ENCODE measurements at regions not wholly inside any gene's neighbourhood (a gene's known extent, or its start where the extent isn't known, plus 50 kb on each side); places are given as distances from the start of the nearest gene placed in this dataset.

- Histone ChIP-seq H3K9me3 (no peaks in the 10 kb centered on the region), H3K4me3 (no peak overlapping the region), H3K4me1 (ENCODE audit: low read depth) (no peaks in the 10 kb centered on the region), H3K36me3 (ENCODE audit: low read depth) (no peaks in the 10 kb centered on the region)
- TF ChIP-seq, protein P1, sequence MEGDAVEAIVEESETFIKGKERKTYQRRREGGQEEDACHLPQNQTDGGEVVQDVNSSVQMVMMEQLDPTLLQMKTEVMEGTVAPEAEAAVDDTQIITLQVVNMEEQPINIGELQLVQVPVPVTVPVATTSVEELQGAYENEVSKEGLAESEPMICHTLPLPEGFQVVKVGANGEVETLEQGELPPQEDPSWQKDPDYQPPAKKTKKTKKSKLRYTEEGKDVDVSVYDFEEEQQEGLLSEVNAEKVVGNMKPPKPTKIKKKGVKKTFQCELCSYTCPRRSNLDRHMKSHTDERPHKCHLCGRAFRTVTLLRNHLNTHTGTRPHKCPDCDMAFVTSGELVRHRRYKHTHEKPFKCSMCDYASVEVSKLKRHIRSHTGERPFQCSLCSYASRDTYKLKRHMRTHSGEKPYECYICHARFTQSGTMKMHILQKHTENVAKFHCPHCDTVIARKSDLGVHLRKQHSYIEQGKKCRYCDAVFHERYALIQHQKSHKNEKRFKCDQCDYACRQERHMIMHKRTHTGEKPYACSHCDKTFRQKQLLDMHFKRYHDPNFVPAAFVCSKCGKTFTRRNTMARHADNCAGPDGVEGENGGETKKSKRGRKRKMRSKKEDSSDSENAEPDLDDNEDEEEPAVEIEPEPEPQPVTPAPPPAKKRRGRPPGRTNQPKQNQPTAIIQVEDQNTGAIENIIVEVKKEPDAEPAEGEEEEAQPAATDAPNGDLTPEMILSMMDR (IDR thresholded peaks at IDR 0.05) = no peak
- no peak for DNase-seq
- ATAC-seq = no peak
- intact Hi-C loops (cut with DNase I, micrococcal nuclease) = no loop called here
Measured at GRCh38 chr13:78404846-78405360, 198.4 kb downstream of the POU4F1 start.

GRCh38 chr13:78402708-78403400 lies 200.5 kb downstream of the POU4F1 start:
- Histone ChIP-seq H3K36me3 (ENCODE audit: low read depth) (no peaks in the 10 kb centered on the region), H3K9me3 (no peaks in the 10 kb centered on the region), H3K4me3 (no peak overlapping the region), H3K4me1 (ENCODE audit: low read depth) (no peaks in the 10 kb centered on the region)
- ATAC-seq = no peak
- TF ChIP-seq, protein P1 (IDR thresholded peaks at IDR 0.05) = no peak
- no peak for DNase-seq
- intact Hi-C loops (cut with DNase I, micrococcal nuclease) = no loop called here

- ATAC-seq (no peak), DNase-seq (no peak)
- intact Hi-C loops (cut with DNase I, micrococcal nuclease) = no loop called here
Measured at GRCh38 chr13:78401873-78402707, 201.3 kb downstream of the POU4F1 start.

DNA sequence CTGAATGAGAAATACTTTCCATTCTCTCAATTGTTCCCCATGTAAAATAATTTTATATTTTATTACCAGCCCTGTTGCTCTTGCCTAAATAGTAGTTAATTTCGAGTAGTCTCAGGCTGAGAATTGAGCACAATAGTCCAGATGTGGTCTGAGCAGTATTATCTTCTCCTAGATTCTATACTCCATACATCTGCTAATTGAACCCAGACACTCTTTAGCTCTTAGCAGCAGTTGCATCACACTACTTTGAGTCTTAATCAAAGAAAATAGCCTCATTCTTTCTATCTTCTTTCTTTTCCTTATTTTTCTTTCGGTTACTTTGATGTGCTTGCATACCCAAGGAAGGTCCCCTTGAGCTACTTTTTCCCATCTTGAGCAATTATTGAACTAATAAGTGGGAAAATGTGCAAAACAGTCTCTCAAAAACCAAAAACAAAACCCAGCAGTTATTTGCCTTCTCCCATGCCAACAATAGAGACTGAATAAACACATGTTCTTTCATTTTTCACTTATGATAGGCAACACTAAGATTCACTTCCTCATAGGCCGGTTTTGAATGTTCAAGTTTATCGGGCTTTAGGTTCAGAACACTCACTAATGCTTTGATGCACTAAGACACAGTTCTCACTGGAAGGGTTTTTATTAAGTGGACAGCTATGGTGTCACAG lies 204.5 kb downstream of the POU4F1 start:
- H3K36me3 ChIP-seq (ENCODE audit: low read depth) = no peaks in the 10 kb centered on the region
- intact Hi-C loops (cut with DNase I, micrococcal nuclease) = no loop called here
- H3K9me3 ChIP-seq = no peaks in the 10 kb centered on the region
- no peak overlapping the region for H3K4me3 ChIP-seq
- H3K4me1 ChIP-seq (ENCODE audit: low read depth) = no peaks in the 10 kb centered on the region
- no peak for DNase-seq
- TF ChIP-seq, protein P1 (IDR thresholded peaks at IDR 0.05) = no peak
- ATAC-seq = no peak

More at GRCh38 chr13:78401873-78402707, 201.3 kb downstream of the POU4F1 start:
- Histone ChIP-seq H3K4me1 (ENCODE audit: low read depth) (no peaks in the 10 kb centered on the region), H3K36me3 (ENCODE audit: low read depth) (no peaks in the 10 kb centered on the region), H3K9me3 (no peaks in the 10 kb centered on the region), H3K4me3 (no peak overlapping the region)
- TF ChIP-seq, protein P1 (IDR thresholded peaks at IDR 0.05) = no peak

DNA sequence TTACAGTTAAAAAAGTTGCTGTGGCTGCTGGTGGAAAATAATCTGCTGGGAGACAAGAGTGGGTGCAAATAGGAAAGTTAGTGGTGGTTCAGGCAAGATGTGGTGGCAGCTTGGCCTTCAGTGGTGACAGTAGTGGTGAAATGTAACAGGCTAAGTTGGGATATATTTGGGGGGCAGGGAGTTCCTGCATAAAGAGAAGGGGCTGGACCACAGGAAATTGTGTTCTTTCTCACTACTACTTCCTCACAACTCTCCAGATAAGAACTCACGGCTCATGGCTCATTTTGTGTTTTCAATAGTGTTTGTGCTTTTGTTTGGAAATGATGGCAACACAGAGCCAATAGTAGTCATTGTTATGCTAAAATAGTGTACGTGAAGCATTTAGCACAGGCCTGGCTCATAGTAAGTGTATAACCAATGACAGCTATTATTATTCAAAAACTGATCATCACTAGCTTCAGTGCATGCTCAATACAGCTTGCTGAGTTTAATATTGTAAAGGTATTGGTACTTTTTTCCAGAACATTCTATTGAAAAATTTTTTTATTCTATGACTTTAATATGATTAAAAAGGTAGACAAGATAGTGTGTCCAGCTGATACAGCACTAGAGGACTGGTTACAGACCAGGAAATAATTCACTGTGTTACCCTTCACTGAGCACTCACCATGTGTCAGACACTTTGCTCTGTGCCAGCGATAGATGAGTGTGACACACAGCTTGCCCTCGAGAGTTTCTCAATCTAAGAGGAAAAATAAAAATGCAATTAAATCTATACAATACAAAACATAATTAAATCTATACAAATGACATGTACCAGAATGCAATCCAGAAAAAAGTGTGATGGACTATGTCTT lies 209.8 kb downstream of the POU4F1 start:
- no peaks in the 10 kb centered on the region for H3K9me3 ChIP-seq
- TF ChIP-seq, protein P1 (IDR thresholded peaks at IDR 0.05) = no peak
- intact Hi-C loops (cut with DNase I, micrococcal nuclease) = no loop called here
- H3K4me1 ChIP-seq (ENCODE audit: low read depth) = no peaks in the 10 kb centered on the region
- no peak for ATAC-seq
- no peak overlapping the region for H3K4me3 ChIP-seq
- H3K36me3 ChIP-seq (ENCODE audit: low read depth) = no peaks in the 10 kb centered on the region
- no peak for DNase-seq

Measured in mucosa of descending colon (tissue), 3 donors.